ENCODE measurements at regions not wholly inside any gene's neighbourhood (a gene's known extent, or its start where the extent isn't known, plus 50 kb on each side); places are given as distances from the start of the nearest gene placed in this dataset.

GRCh38 chr12:65747338-65747737, 76.9 kb upstream of the HMGA2 start:
- intact Hi-C loops (cut with DNase I; ENCODE audit: low total_unique reads) = no loop called here
- TF ChIP-seq POLR2A (IDR thresholded peaks at IDR 0.05) (no peak), CTCF (IDR thresholded peaks at IDR 0.05) (no peak)
- 68 to 76% methylated on average over 3 of the region's 3 CpGs for WGBS, 2 donors
- no peak overlapping the region for H3K4me3 ChIP-seq (ENCODE audit: low read depth, poor library complexity, severe bottlenecking)
- no peak for DNase-seq (ENCODE audit: low spot score in 2 of 2)

GRCh38 chr12:65748332-65748731, 76.0 kb upstream of the HMGA2 start:
- no peak for TF ChIP-seq CTCF (IDR thresholded peaks at IDR 0.05)
- no peak for DNase-seq (ENCODE audit: low spot score in 2 of 2)
- intact Hi-C loops (cut with DNase I; ENCODE audit: low total_unique reads) = no loop called here
- H3K4me3 ChIP-seq (ENCODE audit: low read depth, poor library complexity, severe bottlenecking) = no peak overlapping the region
- 82 to 93% methylated on average over 2 of the region's 2 CpGs for WGBS, 2 donors

GRCh38 chr12:65754290-65754689, 70.0 kb upstream of the HMGA2 start:
- H3K4me3 ChIP-seq (ENCODE audit: low read depth, poor library complexity, severe bottlenecking) = no peak overlapping the region
- DNase-seq (ENCODE audit: low spot score in 2 of 2) = no peak
- 57% methylated on average over 2 of the region's 2 CpGs for WGBS, 2 donors
- TF ChIP-seq POLR2A (IDR thresholded peaks at IDR 0.05) (no peak), CTCF (IDR thresholded peaks at IDR 0.05) (no peak)
- intact Hi-C loops (cut with DNase I; ENCODE audit: low total_unique reads) = no loop called here

- no peak overlapping the region for H3K4me3 ChIP-seq (ENCODE audit: low read depth, poor library complexity, severe bottlenecking)
- intact Hi-C loops (cut with DNase I; ENCODE audit: low total_unique reads) = no loop called here
- no peak for TF ChIP-seq CTCF (IDR thresholded peaks at IDR 0.05)
- no peak for TF ChIP-seq POLR2A (IDR thresholded peaks at IDR 0.05)
- WGBS, 2 donors = 50 to 60% methylated on average over 8 of the region's 8 CpGs
- no peak for DNase-seq (ENCODE audit: low spot score in 2 of 2)
These were observed 69.3 kb upstream of the HMGA2 start for GRCh38 chr12:65754744-65755595.

GRCh38 chr12:65755596-65755978, 68.7 kb upstream of the HMGA2 start:
- DNase-seq (ENCODE audit: low spot score in 2 of 2) = no peak
- TF ChIP-seq POLR2A (IDR thresholded peaks at IDR 0.05) (no peak), CTCF (IDR thresholded peaks at IDR 0.05) (no peak)
- intact Hi-C loops (cut with DNase I; ENCODE audit: low total_unique reads) = no loop called here
- WGBS, 2 donors = 48 to 76% methylated on average over 4 of the region's 4 CpGs
- no peak overlapping the region for H3K4me3 ChIP-seq (ENCODE audit: low read depth, poor library complexity, severe bottlenecking)

GRCh38 chr12:65756267-65756666, 68.0 kb upstream of the HMGA2 start:
- no peak for DNase-seq (ENCODE audit: low spot score in 2 of 2)
- intact Hi-C loops (cut with DNase I; ENCODE audit: low total_unique reads) = no loop called here
- 87 to 92% methylated on average over 5 of the region's 5 CpGs for WGBS, 2 donors
- no peak overlapping the region for H3K4me3 ChIP-seq (ENCODE audit: low read depth, poor library complexity, severe bottlenecking)
- no peak for TF ChIP-seq POLR2A (IDR thresholded peaks at IDR 0.05)
- TF ChIP-seq CTCF (IDR thresholded peaks at IDR 0.05) = no peak
